Keratinocyte (primary cell): ENCODE measurements at regions not wholly inside any gene's neighbourhood (a gene's known extent, or its start where the extent isn't known, plus 50 kb on each side); places are given as distances from the start of the nearest gene placed in this dataset.

Experiments
- DNase-seq: peaks from one replicate; pipeline ENCODE4 v3.0.0-alpha.2; 2011; ENCODE audit warnings: low read depth, missing footprints, low spot score
- FAIRE-seq: peaks from 2 replicates; lab custom pipeline; 2011; peaks lifted over from hg19 to GRCh38; lab: Jason Lieb, UNC
- H2AFZ ChIP-seq: 2 replicates; pipeline ENCODE4 v1.6.0; 2012; ENCODE audit warnings: low read length, control low read depth, inconsistent platforms; ENCODE audit not compliant: control insufficient read depth
- H3K27ac ChIP-seq: 2 replicates; pipeline ENCODE4 v1.5.1; 2011; ENCODE audit warnings: low read length; ENCODE audit not compliant: control insufficient read depth, insufficient read depth
- H3K27me3 ChIP-seq: 3 replicates; pipeline ENCODE4 v1.6.0; 2011; ENCODE audit warnings: low read length; ENCODE audit not compliant: control insufficient read depth, insufficient read depth; ENCODE audit errors: extremely low read depth
- H3K36me3 ChIP-seq, 2 experiments: 2 replicates in 1 of 2; 3 replicates in 1 of 2; pipeline ENCODE4 v1.5.1; 2011; ENCODE audit warnings: low read length in 2 of 2, mild to moderate bottlenecking in 1 of 2; ENCODE audit not compliant: control insufficient read depth in 2 of 2, insufficient read depth in 2 of 2; ENCODE audit errors: extremely low read depth in 1 of 2
- H3K4me1 ChIP-seq: 3 replicates; pipeline ENCODE4 v1.5.1; 2011; ENCODE audit warnings: low read length; ENCODE audit not compliant: control insufficient read depth, insufficient read depth; ENCODE audit errors: extremely low read depth
- H3K4me2 ChIP-seq: 3 replicates; pipeline ENCODE4 v1.6.0; 2011; ENCODE audit warnings: low read depth, low read length; ENCODE audit not compliant: control insufficient read depth, insufficient read depth; ENCODE audit errors: extremely low read depth
- H3K4me3 ChIP-seq, 3 experiments: fragments of 200-600 bp in 1 of 3; sonication (generic) in 1 of 3; 2 replicates in 2 of 3; 3 replicates in 1 of 3; pipeline ENCODE4 v1.5.1; 2011 to 2016; ENCODE audit warnings: low read length in 3 of 3, mild to moderate bottlenecking in 3 of 3, control low read depth in 2 of 3, inconsistent platforms in 1 of 3, low read depth in 1 of 3, mixed read lengths in 1 of 3, mixed run types in 1 of 3, moderate library complexity in 1 of 3; ENCODE audit not compliant: control insufficient read depth in 2 of 3, insufficient read depth in 2 of 3; ENCODE audit errors: extremely low read depth in 1 of 3
- H3K79me2 ChIP-seq: 2 replicates; pipeline ENCODE4 v1.6.0; 2012; ENCODE audit warnings: low read length; ENCODE audit not compliant: control insufficient read depth, insufficient read depth
- H3K9ac ChIP-seq: 3 replicates; pipeline ENCODE4 v1.6.0; 2011; ENCODE audit warnings: low read length; ENCODE audit not compliant: control insufficient read depth, insufficient read depth; ENCODE audit errors: extremely low read depth
- H3K9me1 ChIP-seq: 3 replicates; pipeline ENCODE4 v1.6.0; 2011; ENCODE audit warnings: low read length; ENCODE audit not compliant: control insufficient read depth, insufficient read depth; ENCODE audit errors: extremely low read depth
- H3K9me3 ChIP-seq: 2 replicates; pipeline ENCODE4 v1.5.1; 2012; ENCODE audit warnings: low read depth, low read length; ENCODE audit not compliant: control insufficient read depth
- H4K20me1 ChIP-seq: 3 replicates; pipeline ENCODE4 v1.6.0; 2011; ENCODE audit warnings: low read length; ENCODE audit not compliant: control insufficient read depth, insufficient read depth; ENCODE audit errors: extremely low read depth
- CTCF ChIP-seq, 3 experiments: IDR thresholded peaks in 1 of 3; conservative IDR thresholded peaks in 1 of 3; optimal IDR thresholded peaks in 1 of 3; 2 replicates in 2 of 3; 3 replicates in 1 of 3; pipeline versions ENCODE3 to v1.5.1; 2011; ENCODE audit warnings: low read length in 3 of 3, mild to moderate bottlenecking in 3 of 3, moderate library complexity in 2 of 3, control low read depth in 1 of 3, inconsistent platforms in 1 of 3; ENCODE audit not compliant: insufficient read depth in 2 of 3; ENCODE audit errors: extremely low read depth in 1 of 3
- EZH2 ChIP-seq: IDR thresholded peaks from one replicate; pipeline ENCODE4 v1.6.1; 2012; ENCODE audit warnings: inconsistent platforms, mild to moderate bottlenecking, low read length, moderate library complexity
- dilution Hi-C: fragments of 300-500 bp; cut with MboI; formaldehyde crosslinking; loops from one replicate; pipeline ENCODE4 v1.7.0; 2020; ENCODE audit warnings: low sequenced_read_pairs; ENCODE audit not compliant: extremely low pct_ligation_motif_present

GRCh38 chr7:156113731-156114130 lies 301.5 kb upstream of the SHH start:
- no peak overlapping the region for H2AFZ ChIP-seq
- dilution Hi-C loops, result no loop called here
- no peak for FAIRE-seq
- TF ChIP-seq CTCF (optimal IDR thresholded peaks at IDR 0.05 in 1 of 3, IDR thresholded peaks at IDR 0.05 in 1 of 3, conservative IDR thresholded peaks at IDR 0.05 in 1 of 3; ENCODE audit: extremely low read depth in 1 of 3, insufficient read depth in 2 of 3, low read length in 3 of 3) (no peak), EZH2 (no peak)
- H3K9ac ChIP-seq, result no peak overlapping the region
- no peaks in the 10 kb centered on the region for H3K4me1 ChIP-seq
- H3K27ac ChIP-seq, result no peak overlapping the region
- no peaks in the 10 kb centered on the region for H3K36me3 ChIP-seq
- no peaks in the 10 kb centered on the region for H3K9me1 ChIP-seq
- H4K20me1 ChIP-seq, result no peaks in the 10 kb centered on the region
- H3K79me2 ChIP-seq, result no peaks in the 10 kb centered on the region
- no peak overlapping the region for H3K4me2 ChIP-seq
- no peak overlapping the region for H3K4me3 ChIP-seq
- DNase-seq, result no peak
- H3K9me3 ChIP-seq, result no peaks in the 10 kb centered on the region
- H3K27me3 ChIP-seq, result no peaks in the 10 kb centered on the region

GRCh38 chr7:156109988-156110387 lies 297.7 kb upstream of the SHH start:
- dilution Hi-C loops, result no loop called here
- no peaks in the 10 kb centered on the region for H3K79me2 ChIP-seq
- no peaks in the 10 kb centered on the region for H3K27me3 ChIP-seq
- H3K4me1 ChIP-seq, result no peaks in the 10 kb centered on the region
- peaks cover 2% of the 10 kb centered on the region for H3K9me3 ChIP-seq
- H3K27ac ChIP-seq, result no peak overlapping the region
- H3K9me1 ChIP-seq, result no peaks in the 10 kb centered on the region
- no peak overlapping the region for H2AFZ ChIP-seq
- no peaks in the 10 kb centered on the region for H3K36me3 ChIP-seq
- H4K20me1 ChIP-seq, result no peaks in the 10 kb centered on the region
- no peak for FAIRE-seq
- H3K9ac ChIP-seq, result no peak overlapping the region
- no peak overlapping the region for H3K4me3 ChIP-seq
- no peak overlapping the region for H3K4me2 ChIP-seq
- DNase-seq, result no peak
- TF ChIP-seq EZH2, result no peak
- no peak for TF ChIP-seq CTCF (optimal IDR thresholded peaks at IDR 0.05 in 1 of 3, IDR thresholded peaks at IDR 0.05 in 1 of 3, conservative IDR thresholded peaks at IDR 0.05 in 1 of 3; ENCODE audit: extremely low read depth in 1 of 3, insufficient read depth in 2 of 3, low read length in 3 of 3)
